Liver (tissue), 8 donors: ENCODE measurements at regions not wholly inside any gene's neighbourhood (a gene's known extent, or its start where the extent isn't known, plus 50 kb on each side); places are given as distances from the start of the nearest gene placed in this dataset.

Source experiments
- DNase-seq: peaks from one replicate; pipeline ENCODE4 v3.0.0-alpha.2; 2017; ENCODE audit warnings: low spot score
- H3K27ac ChIP-seq, 2 donors: one replicate each; pipeline ENCODE4 v1.7.0; 2013; ENCODE audit warnings: inconsistent platforms in 2 of 2, low read length in 2 of 2, control low read depth in 1 of 2, low read depth in 1 of 2, mild to moderate bottlenecking in 1 of 2
- H3K27me3 ChIP-seq, 4 donors: one replicate each; pipeline versions ENCODE4 v1.6.1 to v1.7.0; 2013; ENCODE audit warnings: low read length in 3 of 4, inconsistent platforms in 1 of 4, mild to moderate bottlenecking in 1 of 4, moderate library complexity in 1 of 4; ENCODE audit not compliant: control insufficient read depth in 4 of 4, insufficient read depth in 4 of 4
- H3K36me3 ChIP-seq, 4 donors: one replicate each; pipeline versions ENCODE4 v1.6.1 to v1.7.0; 2013; ENCODE audit warnings: low read length in 3 of 4, mild to moderate bottlenecking in 3 of 4, low read depth in 1 of 4, moderate library complexity in 1 of 4; ENCODE audit not compliant: control insufficient read depth in 4 of 4, insufficient read depth in 3 of 4
- H3K4me1 ChIP-seq, 4 donors: one replicate each; pipeline versions ENCODE4 v1.6.1 to v1.7.0; 2013; ENCODE audit warnings: low read length in 3 of 4, mild to moderate bottlenecking in 3 of 4, moderate library complexity in 1 of 4; ENCODE audit not compliant: control insufficient read depth in 4 of 4, insufficient read depth in 4 of 4
- H3K4me3 ChIP-seq, 3 donors: one replicate each; pipeline versions ENCODE4 v1.6.1 to v1.7.0; 2013; ENCODE audit warnings: low read length in 3 of 3, control low read depth in 1 of 3, low read depth in 1 of 3, mild to moderate bottlenecking in 1 of 3
- H3K9ac ChIP-seq, 2 donors: one replicate each; pipeline ENCODE4 v1.7.0; 2013; ENCODE audit warnings: low read length in 2 of 2, mild to moderate bottlenecking in 2 of 2, moderate library complexity in 2 of 2, control low read depth in 1 of 2, low read depth in 1 of 2
- H3K9me3 ChIP-seq, 4 donors: one replicate each; pipeline versions ENCODE4 v1.6.1 to v1.7.0; 2013; ENCODE audit warnings: low read length in 3 of 4; ENCODE audit not compliant: control insufficient read depth in 4 of 4
- CTCF ChIP-seq: fragments of 150-350 bp; IDR thresholded peaks from 2 replicates; pipeline ENCODE4 v1.5.1; 2017; ENCODE audit warnings: improper control_type of control experiment, low read depth, low read length; ENCODE audit not compliant: missing input control
- EGR1 ChIP-seq, 2 donors: IDR thresholded peaks; 2 replicates each; pipeline ENCODE4 v1.6.1; 2016 to 2018; ENCODE audit warnings: antibody characterized with exemption in 2 of 2, low read depth in 2 of 2
- FOXA1 ChIP-seq: IDR thresholded peaks from 2 replicates; pipeline ENCODE4 v1.6.1; 2016; ENCODE audit warnings: antibody characterized with exemption
- FOXA2 ChIP-seq: IDR thresholded peaks from 2 replicates; pipeline ENCODE4 v1.6.1; 2016; ENCODE audit warnings: antibody characterized with exemption
- GABPA ChIP-seq, 2 donors: IDR thresholded peaks in 1 of 2; conservative IDR thresholded peaks in 1 of 2; 2 replicates each; pipeline ENCODE4 v1.6.1; 2016; ENCODE audit warnings: antibody characterized with exemption in 2 of 2, mild to moderate bottlenecking in 1 of 2, moderate library complexity in 1 of 2
- HNF4A ChIP-seq, 2 donors: conservative IDR thresholded peaks; 2 replicates each; pipeline ENCODE4 v1.6.1; 2016; ENCODE audit warnings: antibody characterized with exemption in 2 of 2, mild to moderate bottlenecking in 2 of 2
- HNF4G ChIP-seq: IDR thresholded peaks from 2 replicates; pipeline ENCODE4 v1.6.1; 2016; ENCODE audit warnings: antibody characterized with exemption
- JUND ChIP-seq, 2 donors: IDR thresholded peaks; 2 replicates each; pipeline ENCODE4 v1.6.1; 2016; ENCODE audit warnings: antibody characterized with exemption in 2 of 2
- MAX ChIP-seq: IDR thresholded peaks from 2 replicates; pipeline ENCODE4 v1.6.1; 2016; ENCODE audit warnings: antibody characterized with exemption
- NR2F2 ChIP-seq: IDR thresholded peaks from 2 replicates; pipeline ENCODE4 v1.6.1; 2016; ENCODE audit warnings: antibody characterized with exemption
- RAD21 ChIP-seq, 2 donors: IDR thresholded peaks; 2 replicates each; pipeline ENCODE4 v1.6.1; 2016; ENCODE audit warnings: antibody characterized with exemption in 2 of 2, mild to moderate bottlenecking in 2 of 2
- RXRA ChIP-seq, 2 donors: IDR thresholded peaks; 2 replicates each; pipeline ENCODE4 v1.6.1; 2017 to 2018; ENCODE audit warnings: antibody characterized with exemption in 2 of 2, mild to moderate bottlenecking in 1 of 2
- SP1 ChIP-seq: IDR thresholded peaks from 2 replicates; pipeline ENCODE4 v1.6.1; 2018; ENCODE audit warnings: antibody characterized with exemption, mild to moderate bottlenecking
- TAF1 ChIP-seq: conservative IDR thresholded peaks from 2 replicates; pipeline ENCODE4 v1.6.1; 2016; ENCODE audit warnings: antibody characterized with exemption, mild to moderate bottlenecking
- YY1 ChIP-seq: IDR thresholded peaks from 2 replicates; pipeline ENCODE4 v1.6.1; 2016; ENCODE audit warnings: antibody characterized with exemption, mild to moderate bottlenecking
- ZBTB33 ChIP-seq: IDR thresholded peaks from 2 replicates; pipeline ENCODE4 v1.6.1; 2016; ENCODE audit warnings: antibody characterized with exemption
- WGBS: extraction: QIAGEN DNeasy Blood & Tissue Kit; methylation state at CpG from one replicate; pipeline ENCODE4 v1.1.7; 2013; 5-methylcytosine and 5-hydroxymethylcytosine counted together
- TF ChIP-seq, protein P1 (sequence below): IDR thresholded peaks from 2 replicates; pipeline ENCODE4 v1.6.1; 2016; ENCODE audit warnings: antibody characterized with exemption
- TF ChIP-seq, protein P2 (sequence below): IDR thresholded peaks from 2 replicates; pipeline ENCODE4 v1.6.1; 2016; ENCODE audit warnings: antibody characterized with exemption, mild to moderate bottlenecking
- donor health status: healthy.
- donor health status: healthy.
- donor health status: healthy.
- donor health status: healthy.
- donor health status: healthy.

DNA sequence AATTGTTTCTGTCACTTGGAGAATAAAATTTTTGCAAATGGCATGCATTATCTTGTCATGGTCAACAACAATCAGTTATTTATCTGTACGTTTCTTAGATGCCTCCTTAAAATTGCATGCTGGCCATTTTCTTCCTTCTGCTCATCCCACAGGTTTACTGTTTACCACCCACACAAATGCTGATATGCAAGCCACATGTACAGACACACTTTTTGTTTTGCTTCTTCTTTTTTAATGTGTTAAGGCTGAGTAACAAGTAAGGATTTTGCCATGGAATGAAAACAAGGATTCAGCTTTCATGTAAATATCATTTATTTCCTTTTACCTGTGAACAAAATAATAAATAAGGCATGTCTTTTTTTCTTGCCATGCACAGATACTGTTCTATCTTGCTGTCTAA is 1077.1 kb upstream of the ZEB2 start:
- Histone ChIP-seq H3K9me3 (no peaks in the 10 kb centered on the region), H3K27ac (no peak overlapping the region), H3K4me3 (no peak overlapping the region), H3K9ac (no peak overlapping the region), H3K4me1 (no peaks in the 10 kb centered on the region), H3K27me3 (no peaks in the 10 kb centered on the region), H3K36me3 (no peaks in the 10 kb centered on the region)
- WGBS: 58% methylated on average over 1 of the region's 1 CpG
- TF ChIP-seq, protein P1, sequence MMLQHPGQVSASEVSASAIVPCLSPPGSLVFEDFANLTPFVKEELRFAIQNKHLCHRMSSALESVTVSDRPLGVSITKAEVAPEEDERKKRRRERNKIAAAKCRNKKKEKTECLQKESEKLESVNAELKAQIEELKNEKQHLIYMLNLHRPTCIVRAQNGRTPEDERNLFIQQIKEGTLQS: no peak
- TF ChIP-seq HNF4G: no peak
- no peak for TF ChIP-seq EGR1 (IDR thresholded peaks at IDR 0.05; ENCODE audit: low read depth in 2 of 2)
- TF ChIP-seq ZBTB33: no peak
- no peak for TF ChIP-seq RAD21 (IDR thresholded peaks at IDR 0.05)
- TF ChIP-seq HNF4A (conservative IDR thresholded peaks at IDR 0.05): no peak
- TF ChIP-seq NR2F2: no peak
- TF ChIP-seq CTCF: no peak
- TF ChIP-seq GABPA (IDR thresholded peaks at IDR 0.05 in 1 of 2, conservative IDR thresholded peaks at IDR 0.05 in 1 of 2): no peak
- TF ChIP-seq, protein P2, sequence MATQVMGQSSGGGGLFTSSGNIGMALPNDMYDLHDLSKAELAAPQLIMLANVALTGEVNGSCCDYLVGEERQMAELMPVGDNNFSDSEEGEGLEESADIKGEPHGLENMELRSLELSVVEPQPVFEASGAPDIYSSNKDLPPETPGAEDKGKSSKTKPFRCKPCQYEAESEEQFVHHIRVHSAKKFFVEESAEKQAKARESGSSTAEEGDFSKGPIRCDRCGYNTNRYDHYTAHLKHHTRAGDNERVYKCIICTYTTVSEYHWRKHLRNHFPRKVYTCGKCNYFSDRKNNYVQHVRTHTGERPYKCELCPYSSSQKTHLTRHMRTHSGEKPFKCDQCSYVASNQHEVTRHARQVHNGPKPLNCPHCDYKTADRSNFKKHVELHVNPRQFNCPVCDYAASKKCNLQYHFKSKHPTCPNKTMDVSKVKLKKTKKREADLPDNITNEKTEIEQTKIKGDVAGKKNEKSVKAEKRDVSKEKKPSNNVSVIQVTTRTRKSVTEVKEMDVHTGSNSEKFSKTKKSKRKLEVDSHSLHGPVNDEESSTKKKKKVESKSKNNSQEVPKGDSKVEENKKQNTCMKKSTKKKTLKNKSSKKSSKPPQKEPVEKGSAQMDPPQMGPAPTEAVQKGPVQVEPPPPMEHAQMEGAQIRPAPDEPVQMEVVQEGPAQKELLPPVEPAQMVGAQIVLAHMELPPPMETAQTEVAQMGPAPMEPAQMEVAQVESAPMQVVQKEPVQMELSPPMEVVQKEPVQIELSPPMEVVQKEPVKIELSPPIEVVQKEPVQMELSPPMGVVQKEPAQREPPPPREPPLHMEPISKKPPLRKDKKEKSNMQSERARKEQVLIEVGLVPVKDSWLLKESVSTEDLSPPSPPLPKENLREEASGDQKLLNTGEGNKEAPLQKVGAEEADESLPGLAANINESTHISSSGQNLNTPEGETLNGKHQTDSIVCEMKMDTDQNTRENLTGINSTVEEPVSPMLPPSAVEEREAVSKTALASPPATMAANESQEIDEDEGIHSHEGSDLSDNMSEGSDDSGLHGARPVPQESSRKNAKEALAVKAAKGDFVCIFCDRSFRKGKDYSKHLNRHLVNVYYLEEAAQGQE: no peak
- no peak for TF ChIP-seq JUND (IDR thresholded peaks at IDR 0.05)
- TF ChIP-seq MAX: no peak
- TF ChIP-seq FOXA1: no peak
- no peak for TF ChIP-seq SP1
- TF ChIP-seq FOXA2: no peak
- TF ChIP-seq RXRA (IDR thresholded peaks at IDR 0.05): no peak
- TF ChIP-seq YY1: no peak
- no peak for DNase-seq

DNA sequence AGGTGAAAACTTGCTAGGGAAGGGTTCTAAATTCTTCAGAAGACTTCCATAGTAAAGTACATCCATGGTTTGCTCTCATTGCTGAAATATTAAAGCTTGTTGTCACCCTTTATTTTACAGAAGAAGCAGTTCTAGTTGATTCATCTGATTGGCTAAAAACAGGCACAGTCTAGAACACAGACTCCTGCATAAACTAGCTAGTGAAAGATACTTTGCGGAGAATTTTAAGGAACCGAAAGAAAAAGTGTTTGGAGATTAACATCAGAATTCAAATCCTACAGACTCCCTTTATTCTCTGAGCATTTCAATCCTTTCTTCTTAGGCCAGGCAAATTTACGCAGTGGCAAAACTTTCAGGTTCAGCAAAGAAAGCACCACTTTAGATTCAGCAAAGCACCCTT is 1076.5 kb upstream of the ZEB2 start:
- Histone ChIP-seq H3K9ac (no peak overlapping the region), H3K27ac (no peak overlapping the region), H3K27me3 (no peaks in the 10 kb centered on the region), H3K4me3 (no peak overlapping the region), H3K36me3 (no peaks in the 10 kb centered on the region), H3K4me1 (no peaks in the 10 kb centered on the region), H3K9me3 (no peaks in the 10 kb centered on the region)
- no peak for DNase-seq
- TF ChIP-seq, protein P1: no peak
- no peak for TF ChIP-seq MAX
- no peak for TF ChIP-seq NR2F2
- no peak for TF ChIP-seq FOXA1
- TF ChIP-seq, protein P2: no peak
- no peak for TF ChIP-seq JUND (IDR thresholded peaks at IDR 0.05)
- TF ChIP-seq HNF4A (conservative IDR thresholded peaks at IDR 0.05): no peak
- TF ChIP-seq ZBTB33: no peak
- TF ChIP-seq TAF1: no peak
- no peak for TF ChIP-seq RXRA (IDR thresholded peaks at IDR 0.05)
- 88% methylated on average over 3 of the region's 3 CpGs for WGBS
